ENCODE measurements at regions not wholly inside any gene's neighbourhood (a gene's known extent, or its start where the extent isn't known, plus 50 kb on each side); places are given as distances from the start of the nearest gene placed in this dataset.

- no peak for TF ChIP-seq CTCF (IDR thresholded peaks at IDR 0.05)
- no peak for TF ChIP-seq POLR2AphosphoS5 (IDR thresholded peaks at IDR 0.05)
These were observed 125.1 kb upstream of the FST start for GRCh38 chr5:53355316-53355715.

Measured in prostate gland (tissue), 2 donors.